ENCODE measurements at regions not wholly inside any gene's neighbourhood (a gene's known extent, or its start where the extent isn't known, plus 50 kb on each side); places are given as distances from the start of the nearest gene placed in this dataset.

- Histone ChIP-seq H3K9me3 (replicated peaks; ENCODE audit: control insufficient read depth, insufficient read depth, low read length) (no peaks in the 10 kb centered on the region), H3K9ac (ENCODE audit: control insufficient read depth, insufficient read depth, low read length) (no peak overlapping the region), H3K4me3 (no peak overlapping the region), H3K79me2 (ENCODE audit: control insufficient read depth, insufficient read depth, low read length) (no peaks in the 10 kb centered on the region), H3K4me1 (ENCODE audit: control insufficient read depth, insufficient read depth, low read length) (peaks cover 5% of the 10 kb centered on the region), H3K36me3 (ENCODE audit: control insufficient read depth in 2 of 2, insufficient read depth in 2 of 2, low read length in 1 of 2) (no peaks in the 10 kb centered on the region), H3K27me3 (replicated peaks in 1 of 2; ENCODE audit: control insufficient read depth in 2 of 2, insufficient read depth in 2 of 2, low read length in 1 of 2) (no peaks in the 10 kb centered on the region), H3K27ac (ENCODE audit: control insufficient read depth, insufficient read depth) (no peak overlapping the region), H4K20me1 (ENCODE audit: control insufficient read depth, insufficient read depth) (no peaks in the 10 kb centered on the region), H3K4me2 (ENCODE audit: control insufficient read depth, insufficient read depth) (no peak overlapping the region), H2AFZ (ENCODE audit: control insufficient read depth, low read depth, low read length) (no peak overlapping the region)
- intact Hi-C loops (cut with micrococcal nuclease; ENCODE audit: unreplicated experiment) (no loop called here), in situ Hi-C loops (cut with MboI) (no loop called here)
- ChIA-PET SMC1A (ENCODE audit: uncharacterized antibody, unreplicated experiment) (no interaction called here), CTCF (no interaction called here), POLR2A (no interaction called here), RAD21 (ENCODE audit: unreplicated experiment) (no interaction called here)
- no TSS peak for BruUV-seq (replicated peaks)
- ATAC-seq (no peak), FAIRE-seq (no peak), DNase-seq (ENCODE audit: low read depth, low spot score) (no peak)
- TF ChIP-seq RB1 (IDR thresholded peaks at IDR 0.05; ENCODE audit: borderline replicate concordance) (no peak), MTA2 (IDR thresholded peaks at IDR 0.05; ENCODE audit: low read depth) (no peak)
- WGBS (ENCODE audit: insufficient coverage, insufficient replicate concordance, low lambda C conversion rate, missing lambda C conversion rate), result 0% methylated on average over 2 of the region's 2 CpGs
Measured at GRCh38 chr2:217410681-217410960, 550.8 kb upstream of the TNP1 start.

GRCh38 chr2:217409949-217410680 lies 550.3 kb upstream of the TNP1 start:
- in situ Hi-C loops (cut with MboI), result no loop called here
- no peak for FAIRE-seq
- Histone ChIP-seq H3K36me3 (ENCODE audit: control insufficient read depth in 2 of 2, insufficient read depth in 2 of 2, low read length in 1 of 2) (no peaks in the 10 kb centered on the region), H3K9ac (ENCODE audit: control insufficient read depth, insufficient read depth, low read length) (no peak overlapping the region), H3K4me1 (ENCODE audit: control insufficient read depth, insufficient read depth, low read length) (peaks cover 4% of the 10 kb centered on the region), H3K27ac (ENCODE audit: control insufficient read depth, insufficient read depth) (no peak overlapping the region), H3K27me3 (replicated peaks in 1 of 2; ENCODE audit: control insufficient read depth in 2 of 2, insufficient read depth in 2 of 2, low read length in 1 of 2) (no peaks in the 10 kb centered on the region), H2AFZ (ENCODE audit: control insufficient read depth, low read depth, low read length) (no peak overlapping the region), H3K9me3 (replicated peaks; ENCODE audit: control insufficient read depth, insufficient read depth, low read length) (no peaks in the 10 kb centered on the region), H3K4me2 (ENCODE audit: control insufficient read depth, insufficient read depth) (no peak overlapping the region), H3K4me3 (no peak overlapping the region), H3K79me2 (ENCODE audit: control insufficient read depth, insufficient read depth, low read length) (no peaks in the 10 kb centered on the region), H4K20me1 (ENCODE audit: control insufficient read depth, insufficient read depth) (no peaks in the 10 kb centered on the region)
- ChIA-PET CTCF (no interaction called here), SMC1A (ENCODE audit: uncharacterized antibody, unreplicated experiment) (no interaction called here), RAD21 (ENCODE audit: unreplicated experiment) (no interaction called here), POLR2A (no interaction called here)
- WGBS (ENCODE audit: insufficient coverage, insufficient replicate concordance, low lambda C conversion rate, missing lambda C conversion rate), result 60% methylated on average over 2 of the region's 2 CpGs
- intact Hi-C loops (cut with micrococcal nuclease; ENCODE audit: unreplicated experiment), result no loop called here
- BruUV-seq (replicated peaks), result no TSS peak
- DNase-seq (ENCODE audit: low read depth, low spot score), result no peak
- ATAC-seq, result no peak
- TF ChIP-seq NFYA (IDR thresholded peaks at IDR 0.05; ENCODE audit: borderline replicate concordance, low read depth, low read length) (no peak), STAT1 (conservative IDR thresholded peaks at IDR 0.05) (no peak), FOXK2 (IDR thresholded peaks at IDR 0.05) (no peak)

Measured in GM12878 (cell line).